HepG2 (cell line): ENCODE measurements at regions not wholly inside any gene's neighbourhood (a gene's known extent, or its start where the extent isn't known, plus 50 kb on each side); places are given as distances from the start of the nearest gene placed in this dataset.
A peak's percentile ranks its signal among the peaks of the same experiment; 100 is the strongest.

Experiments used
- ELF1 ChIP-seq: sonication (generic); formaldehyde crosslinking; IDR thresholded peaks from 2 replicates; pipeline ENCODE4 v1.4.0; 2020; ENCODE audit warnings: missing genetic modification reagents
- ELF3 ChIP-seq: IDR thresholded peaks from 2 replicates; pipeline ENCODE4 v1.6.1; 2016; ENCODE audit warnings: missing genetic modification reagents, missing compliant biosample characterization
- FOSL2 ChIP-seq: sonication (generic); formaldehyde crosslinking; IDR thresholded peaks from 2 replicates; pipeline ENCODE4 v1.4.0; 2020; ENCODE audit warnings: missing genetic modification reagents
- FOXK1 ChIP-seq: sonication (generic); formaldehyde crosslinking; IDR thresholded peaks from 2 replicates; pipeline ENCODE4 v1.4.0; 2020; ENCODE audit warnings: low read depth, missing genetic modification reagents, borderline replicate concordance
- GABPA ChIP-seq, 2 experiments: IDR thresholded peaks; 2 replicates each; pipeline ENCODE4 v1.6.1; 2011 to 2016; ENCODE audit warnings: low read depth in 2 of 2, low read length in 1 of 2, missing biosample characterization in 1 of 2, missing genetic modification characterization in 1 of 2
- GATAD1 ChIP-seq: IDR thresholded peaks from 2 replicates; pipeline ENCODE4 v1.6.1; 2016; ENCODE audit warnings: missing genetic modification reagents, missing compliant biosample characterization
- JARID2 ChIP-seq: sonication (generic); formaldehyde crosslinking; IDR thresholded peaks from 2 replicates; pipeline ENCODE4 v1.8.1; 2023; ENCODE audit warnings: missing genetic modification reagents, inconsistent platforms; ENCODE audit not compliant: insufficient replicate concordance
- RARA ChIP-seq: IDR thresholded peaks from 2 replicates; pipeline ENCODE4 v1.6.1; 2016; ENCODE audit warnings: missing genetic modification reagents, missing compliant biosample characterization
- ZNF724P ChIP-seq: sonication (generic); formaldehyde crosslinking; IDR thresholded peaks from 2 replicates; pipeline ENCODE4 v1.8.0; 2022; ENCODE audit warnings: missing genetic modification reagents, borderline replicate concordance
- ZSCAN9 ChIP-seq: IDR thresholded peaks from 2 replicates; pipeline ENCODE4 v1.6.1; 2016; ENCODE audit warnings: borderline replicate concordance
- TF ChIP-seq, protein P1 (sequence below), 2 experiments: IDR thresholded peaks; 2 replicates each; pipeline ENCODE4 v1.6.1; 2011 to 2012; ENCODE audit warnings: low read length in 2 of 2, borderline replicate concordance in 1 of 2, low read depth in 1 of 2, mild to moderate bottlenecking in 1 of 2, moderate library complexity in 1 of 2
- TF ChIP-seq, protein P2 (sequence below): IDR thresholded peaks from 2 replicates; pipeline ENCODE4 v1.6.1; 2016; ENCODE audit warnings: missing compliant biosample characterization, missing genetic modification reagents, borderline replicate concordance
- TF ChIP-seq, protein P3 (sequence below): sonication (generic); formaldehyde crosslinking; IDR thresholded peaks from 2 replicates; pipeline ENCODE4 v1.4.0; 2020; ENCODE audit warnings: missing genetic modification reagents
- TF ChIP-seq, protein P4 (sequence below): sonication (generic); formaldehyde crosslinking; IDR thresholded peaks from 2 replicates; pipeline ENCODE4 v1.4.0; 2020; ENCODE audit warnings: mild to moderate bottlenecking, missing genetic modification reagents
- TF ChIP-seq, protein P5 (sequence below): sonication (generic); formaldehyde crosslinking; IDR thresholded peaks from 2 replicates; pipeline ENCODE4 v1.5.0; 2020; ENCODE audit warnings: mild to moderate bottlenecking, missing genetic modification reagents, borderline replicate concordance
- TF ChIP-seq, protein P6 (sequence below): sonication (generic); formaldehyde crosslinking; IDR thresholded peaks from 2 replicates; pipeline ENCODE4 v1.5.1; 2020; ENCODE audit warnings: mild to moderate bottlenecking, moderate library complexity, missing genetic modification reagents

DNA sequence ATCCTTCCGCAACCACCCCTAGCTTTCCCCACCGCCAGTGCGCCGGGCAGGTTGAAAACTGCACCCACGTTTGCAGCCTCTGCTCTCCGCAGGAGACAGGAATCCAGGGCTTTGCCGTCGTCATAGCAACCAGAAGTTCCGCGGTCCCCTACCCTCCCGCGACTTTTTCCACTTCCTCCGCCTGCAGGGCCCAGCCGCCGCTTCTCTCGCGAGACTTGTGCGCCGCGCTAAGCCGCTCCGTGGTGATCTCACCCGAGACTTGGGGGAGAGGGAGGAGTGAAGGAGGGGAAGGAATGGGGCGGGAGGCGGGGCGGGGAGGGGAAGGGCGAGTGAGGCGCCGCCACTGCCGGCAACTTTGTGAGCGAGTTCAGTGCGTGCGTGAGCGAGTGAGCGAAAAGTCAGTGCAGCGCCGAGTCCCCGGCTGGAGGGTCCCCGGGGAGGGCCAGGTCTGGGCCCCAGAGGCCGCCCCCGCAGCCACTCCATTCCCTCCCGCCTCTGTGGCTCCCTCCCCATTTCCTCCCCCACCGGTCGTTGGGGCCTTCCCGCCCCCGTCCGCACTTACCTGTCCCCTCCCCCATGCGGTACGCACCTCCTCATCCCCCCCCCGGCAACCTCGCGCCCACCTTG is 413.0 kb downstream of the PCNX1 start, which contains the start of gene SIPA1L1 (continued):
- TF ChIP-seq, protein P1, sequence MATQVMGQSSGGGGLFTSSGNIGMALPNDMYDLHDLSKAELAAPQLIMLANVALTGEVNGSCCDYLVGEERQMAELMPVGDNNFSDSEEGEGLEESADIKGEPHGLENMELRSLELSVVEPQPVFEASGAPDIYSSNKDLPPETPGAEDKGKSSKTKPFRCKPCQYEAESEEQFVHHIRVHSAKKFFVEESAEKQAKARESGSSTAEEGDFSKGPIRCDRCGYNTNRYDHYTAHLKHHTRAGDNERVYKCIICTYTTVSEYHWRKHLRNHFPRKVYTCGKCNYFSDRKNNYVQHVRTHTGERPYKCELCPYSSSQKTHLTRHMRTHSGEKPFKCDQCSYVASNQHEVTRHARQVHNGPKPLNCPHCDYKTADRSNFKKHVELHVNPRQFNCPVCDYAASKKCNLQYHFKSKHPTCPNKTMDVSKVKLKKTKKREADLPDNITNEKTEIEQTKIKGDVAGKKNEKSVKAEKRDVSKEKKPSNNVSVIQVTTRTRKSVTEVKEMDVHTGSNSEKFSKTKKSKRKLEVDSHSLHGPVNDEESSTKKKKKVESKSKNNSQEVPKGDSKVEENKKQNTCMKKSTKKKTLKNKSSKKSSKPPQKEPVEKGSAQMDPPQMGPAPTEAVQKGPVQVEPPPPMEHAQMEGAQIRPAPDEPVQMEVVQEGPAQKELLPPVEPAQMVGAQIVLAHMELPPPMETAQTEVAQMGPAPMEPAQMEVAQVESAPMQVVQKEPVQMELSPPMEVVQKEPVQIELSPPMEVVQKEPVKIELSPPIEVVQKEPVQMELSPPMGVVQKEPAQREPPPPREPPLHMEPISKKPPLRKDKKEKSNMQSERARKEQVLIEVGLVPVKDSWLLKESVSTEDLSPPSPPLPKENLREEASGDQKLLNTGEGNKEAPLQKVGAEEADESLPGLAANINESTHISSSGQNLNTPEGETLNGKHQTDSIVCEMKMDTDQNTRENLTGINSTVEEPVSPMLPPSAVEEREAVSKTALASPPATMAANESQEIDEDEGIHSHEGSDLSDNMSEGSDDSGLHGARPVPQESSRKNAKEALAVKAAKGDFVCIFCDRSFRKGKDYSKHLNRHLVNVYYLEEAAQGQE (IDR thresholded peaks at IDR 0.05; ENCODE audit: borderline replicate concordance in 1 of 2, low read depth in 1 of 2, low read length in 2 of 2): peak in 1 of 2 experiments; percentile 28; a peak in 1 of 4 replicates
- TF ChIP-seq, protein P2, sequence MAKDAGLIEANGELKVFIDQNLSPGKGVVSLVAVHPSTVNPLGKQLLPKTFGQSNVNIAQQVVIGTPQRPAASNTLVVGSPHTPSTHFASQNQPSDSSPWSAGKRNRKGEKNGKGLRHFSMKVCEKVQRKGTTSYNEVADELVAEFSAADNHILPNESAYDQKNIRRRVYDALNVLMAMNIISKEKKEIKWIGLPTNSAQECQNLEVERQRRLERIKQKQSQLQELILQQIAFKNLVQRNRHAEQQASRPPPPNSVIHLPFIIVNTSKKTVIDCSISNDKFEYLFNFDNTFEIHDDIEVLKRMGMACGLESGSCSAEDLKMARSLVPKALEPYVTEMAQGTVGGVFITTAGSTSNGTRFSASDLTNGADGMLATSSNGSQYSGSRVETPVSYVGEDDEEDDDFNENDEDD: peak; percentile 53; the same call in 1 of the 2 replicates
- TF ChIP-seq, protein P3, sequence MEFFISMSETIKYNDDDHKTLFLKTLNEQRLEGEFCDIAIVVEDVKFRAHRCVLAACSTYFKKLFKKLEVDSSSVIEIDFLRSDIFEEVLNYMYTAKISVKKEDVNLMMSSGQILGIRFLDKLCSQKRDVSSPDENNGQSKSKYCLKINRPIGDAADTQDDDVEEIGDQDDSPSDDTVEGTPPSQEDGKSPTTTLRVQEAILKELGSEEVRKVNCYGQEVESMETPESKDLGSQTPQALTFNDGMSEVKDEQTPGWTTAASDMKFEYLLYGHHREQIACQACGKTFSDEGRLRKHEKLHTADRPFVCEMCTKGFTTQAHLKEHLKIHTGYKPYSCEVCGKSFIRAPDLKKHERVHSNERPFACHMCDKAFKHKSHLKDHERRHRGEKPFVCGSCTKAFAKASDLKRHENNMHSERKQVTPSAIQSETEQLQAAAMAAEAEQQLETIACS: 0 out of 2 replicates have a peak, but pooled peaks have one; percentile 32
- TF ChIP-seq RARA (CRISPR knock-in tag) (no peak), ZNF724P (CRISPR knock-in tag) (0 out of 2 replicates have a peak, but pooled peaks have one; percentile 64), JARID2 (peak; percentile 69), GABPA (IDR thresholded peaks at IDR 0.05; ENCODE audit: low read depth, low read length) (peak; percentile 24; the same call in 1 of the 2 replicates), GABPA (CRISPR knock-in tag; IDR thresholded peaks at IDR 0.05; ENCODE audit: low read depth) (peak; percentile 83), FOSL2 (CRISPR knock-in tag) (peak; percentile 58), ELF1 (CRISPR knock-in tag) (peak; percentile 84), ELF3 (CRISPR knock-in tag) (peak; percentile 69), FOXK1 (CRISPR knock-in tag) (0 out of 2 replicates have a peak, but pooled peaks have one; percentile 13), GATAD1 (CRISPR knock-in tag) (peak; percentile 58; the same call in 1 of the 2 replicates), ZSCAN9 (CRISPR knock-in tag) (peak; percentile 29; the same call in 1 of the 2 replicates)
- TF ChIP-seq, protein P4, sequence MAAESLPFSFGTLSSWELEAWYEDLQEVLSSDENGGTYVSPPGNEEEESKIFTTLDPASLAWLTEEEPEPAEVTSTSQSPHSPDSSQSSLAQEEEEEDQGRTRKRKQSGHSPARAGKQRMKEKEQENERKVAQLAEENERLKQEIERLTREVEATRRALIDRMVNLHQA (CRISPR knock-in tag): no peak
- TF ChIP-seq, protein P5, sequence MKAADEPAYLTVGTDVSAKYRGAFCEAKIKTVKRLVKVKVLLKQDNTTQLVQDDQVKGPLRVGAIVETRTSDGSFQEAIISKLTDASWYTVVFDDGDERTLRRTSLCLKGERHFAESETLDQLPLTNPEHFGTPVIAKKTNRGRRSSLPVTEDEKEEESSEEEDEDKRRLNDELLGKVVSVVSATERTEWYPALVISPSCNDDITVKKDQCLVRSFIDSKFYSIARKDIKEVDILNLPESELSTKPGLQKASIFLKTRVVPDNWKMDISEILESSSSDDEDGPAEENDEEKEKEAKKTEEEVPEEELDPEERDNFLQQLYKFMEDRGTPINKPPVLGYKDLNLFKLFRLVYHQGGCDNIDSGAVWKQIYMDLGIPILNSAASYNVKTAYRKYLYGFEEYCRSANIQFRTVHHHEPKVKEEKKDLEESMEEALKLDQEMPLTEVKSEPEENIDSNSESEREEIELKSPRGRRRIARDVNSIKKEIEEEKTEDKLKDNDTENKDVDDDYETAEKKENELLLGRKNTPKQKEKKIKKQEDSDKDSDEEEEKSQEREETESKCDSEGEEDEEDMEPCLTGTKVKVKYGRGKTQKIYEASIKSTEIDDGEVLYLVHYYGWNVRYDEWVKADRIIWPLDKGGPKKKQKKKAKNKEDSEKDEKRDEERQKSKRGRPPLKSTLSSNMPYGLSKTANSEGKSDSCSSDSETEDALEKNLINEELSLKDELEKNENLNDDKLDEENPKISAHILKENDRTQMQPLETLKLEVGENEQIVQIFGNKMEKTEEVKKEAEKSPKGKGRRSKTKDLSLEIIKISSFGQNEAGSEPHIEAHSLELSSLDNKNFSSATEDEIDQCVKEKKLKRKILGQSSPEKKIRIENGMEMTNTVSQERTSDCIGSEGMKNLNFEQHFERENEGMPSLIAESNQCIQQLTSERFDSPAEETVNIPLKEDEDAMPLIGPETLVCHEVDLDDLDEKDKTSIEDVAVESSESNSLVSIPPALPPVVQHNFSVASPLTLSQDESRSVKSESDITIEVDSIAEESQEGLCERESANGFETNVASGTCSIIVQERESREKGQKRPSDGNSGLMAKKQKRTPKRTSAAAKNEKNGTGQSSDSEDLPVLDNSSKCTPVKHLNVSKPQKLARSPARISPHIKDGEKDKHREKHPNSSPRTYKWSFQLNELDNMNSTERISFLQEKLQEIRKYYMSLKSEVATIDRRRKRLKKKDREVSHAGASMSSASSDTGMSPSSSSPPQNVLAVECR (CRISPR knock-in tag): peak; percentile 64; the same call in 1 of the 2 replicates
- TF ChIP-seq, protein P6, sequence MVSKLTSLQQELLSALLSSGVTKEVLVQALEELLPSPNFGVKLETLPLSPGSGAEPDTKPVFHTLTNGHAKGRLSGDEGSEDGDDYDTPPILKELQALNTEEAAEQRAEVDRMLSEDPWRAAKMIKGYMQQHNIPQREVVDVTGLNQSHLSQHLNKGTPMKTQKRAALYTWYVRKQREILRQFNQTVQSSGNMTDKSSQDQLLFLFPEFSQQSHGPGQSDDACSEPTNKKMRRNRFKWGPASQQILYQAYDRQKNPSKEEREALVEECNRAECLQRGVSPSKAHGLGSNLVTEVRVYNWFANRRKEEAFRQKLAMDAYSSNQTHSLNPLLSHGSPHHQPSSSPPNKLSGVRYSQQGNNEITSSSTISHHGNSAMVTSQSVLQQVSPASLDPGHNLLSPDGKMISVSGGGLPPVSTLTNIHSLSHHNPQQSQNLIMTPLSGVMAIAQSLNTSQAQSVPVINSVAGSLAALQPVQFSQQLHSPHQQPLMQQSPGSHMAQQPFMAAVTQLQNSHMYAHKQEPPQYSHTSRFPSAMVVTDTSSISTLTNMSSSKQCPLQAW (CRISPR knock-in tag): peak; percentile 45; the same call in 1 of the 2 replicates
